A549 (cell line): ENCODE measurements at regions not wholly inside any gene's neighbourhood (a gene's known extent, or its start where the extent isn't known, plus 50 kb on each side); places are given as distances from the start of the nearest gene placed in this dataset.
"Not testable (repeated sequence)": the region's sequence is repeated elsewhere in the genome, so short reads cannot be mapped to it uniquely, and the experiment has no call there.

Source experiments
- ATAC-seq, 2 experiments: fragments of 200-7000 bp in 1 of 2; fragments of >200 bp in 1 of 2; cut with Nextera tagmentation in 1 of 2; cut with Tn5 transposase in 1 of 2; 3 replicates each; pipeline versions ENCODE4 v1.8.0 to v1.9.1; 2018 to 2020; ENCODE audit warnings: mild to moderate bottlenecking in 1 of 2, moderate library complexity in 1 of 2
- CTCF ChIA-PET: fragments of 300-600 bp; sonication (Branson Sonifier 250); formaldehyde crosslinking; extraction: SDS; loops from one replicate; lab custom pipeline; 2021; ENCODE audit warnings: antibody characterized with exemption, inconsistent platforms; lab: Yijun Ruan, JAX
- POLR2A ChIA-PET: fragments of 350-600 bp; formaldehyde crosslinking; extraction: SDS; loops from one replicate; lab custom pipeline; 2021; ENCODE audit warnings: antibody characterized with exemption, inconsistent platforms; lab: Yijun Ruan, JAX
- DNase-seq, 2 experiments: peaks; one replicate each; pipeline versions ENCODE4 v3.0.0 to v3.0.0-alpha.2; 2011 to 2016; ENCODE audit warnings: low read depth in 1 of 2, low spot score in 1 of 2
- FAIRE-seq: peaks from 2 replicates; lab custom pipeline; 2011; peaks lifted over from hg19 to GRCh38; lab: Jason Lieb, UNC
- H3K27ac ChIP-seq, 2 experiments: fragments of >200 bp; sonication (Bioruptor Twin); formaldehyde crosslinking; 3 replicates each; pipeline ENCODE4 v1.5.1; 2016 to 2017
- H3K4me1 ChIP-seq: fragments of >200 bp; sonication (Bioruptor Twin); formaldehyde crosslinking; 3 replicates; pipeline ENCODE4 v1.6.1; 2016
- H3K4me2 ChIP-seq: fragments of >200 bp; sonication (Bioruptor Twin); formaldehyde crosslinking; 3 replicates; pipeline ENCODE4 v1.6.1; 2016
- H3K4me3 ChIP-seq: fragments of >200 bp; sonication (Bioruptor Twin); formaldehyde crosslinking; 3 replicates; pipeline ENCODE4 v1.5.1; 2016
- H3K9me3 ChIP-seq: fragments of >200 bp; sonication (Bioruptor Twin); formaldehyde crosslinking; 3 replicates; pipeline ENCODE4 v1.6.1; 2016
- CBX8 ChIP-seq: fragments of 200-600 bp; sonication (generic); IDR thresholded peaks from 2 replicates; pipeline ENCODE4 v1.6.1; 2016
- CEBPB ChIP-seq, 2 experiments: fragments of >200 bp in 1 of 2; sonication (Bioruptor Twin) in 1 of 2; formaldehyde crosslinking in 1 of 2; IDR thresholded peaks; 2 replicates each; pipeline ENCODE4 v1.6.1; 2012 to 2016
- CHD4 ChIP-seq: fragments of 200-600 bp; sonication (generic); IDR thresholded peaks from 2 replicates; pipeline ENCODE4 v1.6.1; 2016; ENCODE audit warnings: antibody characterized with exemption, mild to moderate bottlenecking, borderline replicate concordance
- ELK1 ChIP-seq: fragments of 150-350 bp; IDR thresholded peaks from 2 replicates; pipeline ENCODE4 v1.6.1; 2014; ENCODE audit warnings: low read depth, mild to moderate bottlenecking, low read length
- FOSB ChIP-seq: fragments of 250-450 bp; sonication (Bioruptor Pico); IDR thresholded peaks from 2 replicates; pipeline ENCODE4 v1.5.0; 2020; ENCODE audit warnings: mild to moderate bottlenecking, moderate library complexity
- FOXS1 ChIP-seq: fragments of 250-450 bp; sonication (Bioruptor Pico); IDR thresholded peaks from 2 replicates; pipeline ENCODE4 v1.5.0; 2020; ENCODE audit warnings: mild to moderate bottlenecking, moderate library complexity
- GATA3 ChIP-seq: IDR thresholded peaks from 2 replicates; pipeline ENCODE4 v1.6.1; 2012; ENCODE audit warnings: borderline replicate concordance
- HOXB13 ChIP-seq: fragments of 250-450 bp; sonication (Bioruptor Pico); IDR thresholded peaks from 2 replicates; pipeline ENCODE4 v1.5.0; 2020; ENCODE audit warnings: low read depth, mild to moderate bottlenecking, moderate library complexity
- JUNB ChIP-seq: fragments of >200 bp; sonication (Bioruptor Twin); formaldehyde crosslinking; IDR thresholded peaks from 2 replicates; pipeline ENCODE4 v1.6.1; 2016
- KDM5A ChIP-seq: fragments of 200-600 bp; sonication (generic); IDR thresholded peaks from 2 replicates; pipeline ENCODE4 v1.6.1; 2016; ENCODE audit warnings: antibody characterized with exemption, mild to moderate bottlenecking
- MAFK ChIP-seq: fragments of 450-650 bp; IDR thresholded peaks from 2 replicates; pipeline ENCODE4 v1.6.1; 2014; ENCODE audit not compliant: partially characterized antibody
- MAZ ChIP-seq: fragments of 150-350 bp; IDR thresholded peaks from 2 replicates; pipeline ENCODE4 v1.6.1; 2014; ENCODE audit warnings: antibody characterized with exemption, low read depth, low read length, borderline replicate concordance
- NFE2L2 ChIP-seq: fragments of 150-350 bp; conservative IDR thresholded peaks from 2 replicates; pipeline ENCODE4 v1.6.1; 2014; ENCODE audit warnings: low read length
- PBX3 ChIP-seq: IDR thresholded peaks from 2 replicates; pipeline ENCODE4 v1.6.1; 2012
- PHF8 ChIP-seq: fragments of 200-600 bp; sonication (generic); IDR thresholded peaks from 2 replicates; pipeline ENCODE4 v1.6.1; 2016; ENCODE audit warnings: low read depth, mild to moderate bottlenecking, antibody characterized with exemption, moderate library complexity, borderline replicate concordance
- POLR2A ChIP-seq: IDR thresholded peaks from 2 replicates; pipeline ENCODE4 v1.6.1; 2012; ENCODE audit warnings: mild to moderate bottlenecking, low read length
- POLR2AphosphoS2 ChIP-seq: conservative IDR thresholded peaks from 2 replicates; pipeline ENCODE4 v1.6.1; 2012; ENCODE audit warnings: low read length, improper control_type of control experiment, inconsistent platforms
- RAD21 ChIP-seq, 2 experiments: fragments of >200 bp in 1 of 2; sonication (Bioruptor Twin) in 1 of 2; formaldehyde crosslinking in 1 of 2; IDR thresholded peaks in 1 of 2; conservative IDR thresholded peaks in 1 of 2; 2 replicates in 1 of 2; 3 replicates in 1 of 2; pipeline ENCODE4 v1.6.1; 2012 to 2018; ENCODE audit warnings: inconsistent platforms in 1 of 2
- ZC3H11A ChIP-seq: fragments of 450-650 bp; IDR thresholded peaks from 2 replicates; pipeline ENCODE4 v1.6.1; 2014; ENCODE audit warnings: antibody characterized with exemption, mild to moderate bottlenecking
- WGBS: methylation state at CpG from one replicate; pipeline ENCODE4 v1.1.6; 2017; ENCODE audit errors: missing lambda C conversion rate; 5-methylcytosine and 5-hydroxymethylcytosine counted together
- TF ChIP-seq, protein P1 (sequence below): fragments of >200 bp; sonication (Bioruptor Twin); formaldehyde crosslinking; IDR thresholded peaks from 3 replicates; pipeline ENCODE4 v1.6.1; 2016
- TF ChIP-seq, protein P2 (sequence below): IDR thresholded peaks from 2 replicates; pipeline ENCODE4 v1.6.1; 2012; ENCODE audit warnings: low read depth, borderline replicate concordance

- TF ChIP-seq PBX3 (no peak), ZC3H11A (no peak), CBX8 (no peak), GATA3 (no peak), PHF8 (no peak), CHD4 (no peak), CEBPB (IDR thresholded peaks at IDR 0.05) (no peak), MAZ (no peak), FOSB (CRISPR knock-in tag) (no peak), FOXS1 (CRISPR knock-in tag) (no peak), KDM5A (no peak), POLR2AphosphoS2 (no peak), NFE2L2 (no peak), ELK1 (no peak), RAD21 (conservative IDR thresholded peaks at IDR 0.05 in 1 of 2, IDR thresholded peaks at IDR 0.05 in 1 of 2) (no peak), HOXB13 (CRISPR knock-in tag) (no peak), MAFK (no peak)
- TF ChIP-seq, protein P1, sequence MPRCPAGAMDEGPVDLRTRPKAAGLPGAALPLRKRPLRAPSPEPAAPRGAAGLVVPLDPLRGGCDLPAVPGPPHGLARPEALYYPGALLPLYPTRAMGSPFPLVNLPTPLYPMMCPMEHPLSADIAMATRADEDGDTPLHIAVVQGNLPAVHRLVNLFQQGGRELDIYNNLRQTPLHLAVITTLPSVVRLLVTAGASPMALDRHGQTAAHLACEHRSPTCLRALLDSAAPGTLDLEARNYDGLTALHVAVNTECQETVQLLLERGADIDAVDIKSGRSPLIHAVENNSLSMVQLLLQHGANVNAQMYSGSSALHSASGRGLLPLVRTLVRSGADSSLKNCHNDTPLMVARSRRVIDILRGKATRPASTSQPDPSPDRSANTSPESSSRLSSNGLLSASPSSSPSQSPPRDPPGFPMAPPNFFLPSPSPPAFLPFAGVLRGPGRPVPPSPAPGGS: no peak
- TF ChIP-seq, protein P2, sequence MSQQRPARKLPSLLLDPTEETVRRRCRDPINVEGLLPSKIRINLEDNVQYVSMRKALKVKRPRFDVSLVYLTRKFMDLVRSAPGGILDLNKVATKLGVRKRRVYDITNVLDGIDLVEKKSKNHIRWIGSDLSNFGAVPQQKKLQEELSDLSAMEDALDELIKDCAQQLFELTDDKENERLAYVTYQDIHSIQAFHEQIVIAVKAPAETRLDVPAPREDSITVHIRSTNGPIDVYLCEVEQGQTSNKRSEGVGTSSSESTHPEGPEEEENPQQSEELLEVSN: no peak
- Histone ChIP-seq H3K9me3 (no peaks in the 10 kb centered on the region), H3K27ac (no peak overlapping the region), H3K4me3 (no peak overlapping the region), H3K4me2 (no peak overlapping the region), H3K4me1 (no peaks in the 10 kb centered on the region)
- ATAC-seq (no peak), DNase-seq (no peak), FAIRE-seq (no peak)
- ChIA-PET POLR2A (no interaction called here), CTCF (no interaction called here)
- WGBS: 54% methylated on average over 2 of the region's 2 CpGs
These were observed 285.8 kb upstream of the COBL start for GRCh38 chr7:51602376-51602775.

DNA sequence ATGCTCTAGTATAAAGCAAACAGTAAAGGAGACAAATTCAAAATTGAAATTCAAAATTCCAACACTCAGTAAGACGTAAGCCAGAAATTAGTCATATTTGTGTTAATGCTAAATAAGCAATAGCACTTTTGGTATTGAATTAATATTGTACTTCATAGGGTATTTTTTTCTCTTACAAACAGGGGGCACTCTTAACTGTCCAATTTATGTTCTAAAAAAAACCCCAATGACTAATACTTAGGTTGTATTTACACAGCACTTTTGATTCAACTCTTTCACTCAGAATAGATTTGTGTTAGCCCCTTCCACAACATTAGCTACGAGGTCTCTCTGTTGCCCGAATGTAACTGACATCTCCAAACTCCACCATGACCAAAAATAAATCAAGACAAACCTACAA is 284.9 kb upstream of the COBL start:
- DNase-seq: no peak
- TF ChIP-seq JUNB: no peak
- no peak for TF ChIP-seq PBX3
- no peak for TF ChIP-seq POLR2A
- no peak for ATAC-seq
- no peak overlapping the region for H3K27ac ChIP-seq
- no peak overlapping the region for H3K4me3 ChIP-seq
- FAIRE-seq: no peak
- no peaks in the 10 kb centered on the region for H3K9me3 ChIP-seq
- POLR2A ChIA-PET: no interaction called here
- CTCF ChIA-PET: interaction anchor here (0.9 kb wide), 1 partner anchor 8 kb away, joined by 3 read pairs; no protein-coding TSS in a partner anchor
- H3K4me2 ChIP-seq: no peak overlapping the region
- H3K4me1 ChIP-seq: no peaks in the 10 kb centered on the region
- WGBS: 4% methylated on average over 3 of the region's 3 CpGs

DNA sequence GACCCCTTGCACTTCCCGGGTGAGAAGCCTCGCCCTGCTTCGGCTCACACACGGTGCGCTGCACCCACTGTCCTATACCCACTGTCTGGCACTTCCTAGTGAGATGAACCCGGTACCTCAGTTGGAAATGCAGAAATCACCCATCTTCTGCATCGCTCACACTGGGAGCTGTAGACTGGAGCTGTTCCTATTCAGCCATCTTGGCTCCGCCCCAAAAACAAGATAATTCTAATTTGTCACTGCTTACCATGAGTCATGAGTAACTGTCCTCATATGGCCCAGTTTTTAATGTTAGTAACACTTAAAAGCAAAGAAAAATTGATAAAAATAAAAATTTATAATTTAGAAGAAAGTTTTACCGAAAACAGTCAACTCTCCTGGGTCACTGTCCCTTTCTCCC is 283.3 kb upstream of the COBL start:
- CTCF ChIA-PET, POLR2A ChIA-PET, H3K9me3 ChIP-seq, FAIRE-seq, DNase-seq, H3K4me2 ChIP-seq, H3K4me3 ChIP-seq, ATAC-seq, H3K4me1 ChIP-seq, H3K27ac ChIP-seq: not testable (repeated sequence)
- WGBS: 18% methylated on average over 6 of the region's 9 CpGs
